Glomerular visceral epithelial cell (primary cell): ENCODE measurements at regions not wholly inside any gene's neighbourhood (a gene's known extent, or its start where the extent isn't known, plus 50 kb on each side); places are given as distances from the start of the nearest gene placed in this dataset.

Source experiments
- DNase-seq: peaks from one replicate; pipeline ENCODE4 v3.0.0-alpha.2; 2016; ENCODE audit errors: extremely low spot score

- no peak for DNase-seq
Observed at GRCh38 chr20:60363698-60364097, 405.5 kb downstream of the CDH26 start.

GRCh38 chr20:60365064-60365666 lies 406.9 kb downstream of the CDH26 start:
- no peak for DNase-seq

- no peak for DNase-seq
Observed at GRCh38 chr20:60365882-60366281, 407.7 kb downstream of the CDH26 start.

- no peak for DNase-seq
Observed at GRCh38 chr20:60371384-60371783, 413.2 kb downstream of the CDH26 start.

- DNase-seq, result no peak
Observed at GRCh38 chr20:60372275-60372674, 414.1 kb downstream of the CDH26 start.

DNA sequence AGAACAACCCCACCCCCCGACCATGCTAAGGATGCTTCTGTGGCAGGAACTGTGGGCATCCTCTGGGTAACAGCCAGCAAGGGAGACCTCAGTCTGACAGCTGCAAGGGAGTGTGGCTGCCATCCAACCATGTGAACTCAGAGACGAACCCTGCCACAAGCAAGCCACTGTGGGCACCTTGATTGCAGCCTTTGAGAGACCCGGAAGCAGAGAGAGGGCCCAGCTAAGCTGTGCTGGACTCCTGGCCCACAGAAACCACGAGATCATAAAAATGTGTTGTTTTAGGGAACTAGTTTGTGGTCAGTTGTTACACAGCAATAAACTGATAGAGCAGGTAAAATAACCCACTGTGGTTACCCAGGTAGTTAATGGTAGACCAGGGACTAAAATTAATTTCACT lies 414.6 kb downstream of the CDH26 start:
- DNase-seq, result no peak

GRCh38 chr20:60378620-60379019 lies 420.4 kb downstream of the CDH26 start:
- no peak for DNase-seq

DNA sequence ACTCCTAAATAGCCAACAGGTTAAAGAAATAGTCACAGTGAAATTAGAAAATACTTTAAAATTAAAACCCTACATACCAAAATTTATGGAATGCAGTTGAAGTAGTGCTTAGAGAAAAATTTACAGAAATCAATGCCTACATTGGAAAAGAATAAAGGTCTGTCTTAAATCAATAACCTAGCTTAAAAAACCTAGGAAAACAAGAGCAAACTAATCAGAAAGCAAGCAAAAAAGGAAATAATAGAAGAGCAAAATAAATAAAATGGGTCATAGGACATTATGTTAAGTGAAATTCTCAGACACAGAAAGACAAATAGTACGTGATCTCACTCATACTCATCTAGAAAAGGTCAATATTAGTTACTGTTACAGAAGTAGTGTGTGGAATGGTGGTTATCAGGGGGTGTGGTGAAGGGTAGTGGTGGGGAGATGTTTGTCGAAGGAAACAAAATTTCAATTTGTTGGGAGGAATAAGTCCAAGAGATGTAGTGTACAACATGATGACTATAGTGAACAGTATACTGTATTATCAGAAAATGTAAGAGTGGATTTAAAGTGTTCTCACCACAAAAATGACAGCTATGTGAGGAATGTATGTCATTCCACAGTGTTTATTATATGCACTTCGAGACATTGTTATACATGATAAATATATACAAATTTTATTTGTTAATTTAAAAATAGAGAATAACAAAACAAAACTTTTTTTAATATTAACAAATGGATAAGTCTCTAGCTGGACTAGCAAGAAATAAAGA lies 423.6 kb downstream of the CDH26 start:
- no peak for DNase-seq

DNA sequence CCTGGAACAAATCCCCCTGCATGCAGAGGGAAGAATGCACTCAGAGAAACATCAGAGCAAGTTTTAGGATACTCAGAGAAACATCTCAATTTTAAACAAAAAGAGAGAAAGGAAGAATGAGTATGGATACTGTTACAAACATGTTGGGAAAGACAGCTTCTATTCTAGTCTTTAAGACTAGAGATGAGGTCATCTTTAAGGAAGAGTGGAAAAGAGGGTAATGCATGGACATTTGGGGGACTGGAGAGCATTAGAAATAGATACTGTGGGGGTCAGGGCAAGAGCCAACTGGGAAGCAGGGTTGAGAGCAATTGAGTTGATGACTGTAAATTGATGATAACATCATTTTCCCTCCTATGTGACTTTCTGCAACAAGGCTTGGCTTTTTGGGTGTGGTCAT lies 431.2 kb downstream of the CDH26 start:
- no peak for DNase-seq

DNA sequence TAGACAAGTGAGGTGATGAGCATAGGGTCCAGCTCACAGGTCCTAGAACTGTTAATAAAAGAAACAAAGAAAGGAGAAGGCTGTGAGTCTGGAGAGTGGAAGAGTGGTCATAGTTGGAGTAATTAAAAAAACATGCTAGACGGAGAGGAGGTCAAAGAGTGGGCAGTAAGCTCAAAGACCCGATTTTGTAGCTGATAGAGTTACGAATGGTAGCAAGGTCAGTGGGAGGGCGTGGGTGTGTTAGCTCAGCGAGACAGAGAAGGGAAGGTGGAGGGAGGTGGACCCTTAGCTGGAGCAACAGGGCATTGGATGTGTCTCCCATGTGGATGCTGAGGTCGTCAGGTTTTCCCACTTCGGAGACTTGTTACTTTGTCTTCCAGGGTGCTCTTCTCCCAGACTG lies 431.7 kb downstream of the CDH26 start:
- DNase-seq, result no peak

DNA sequence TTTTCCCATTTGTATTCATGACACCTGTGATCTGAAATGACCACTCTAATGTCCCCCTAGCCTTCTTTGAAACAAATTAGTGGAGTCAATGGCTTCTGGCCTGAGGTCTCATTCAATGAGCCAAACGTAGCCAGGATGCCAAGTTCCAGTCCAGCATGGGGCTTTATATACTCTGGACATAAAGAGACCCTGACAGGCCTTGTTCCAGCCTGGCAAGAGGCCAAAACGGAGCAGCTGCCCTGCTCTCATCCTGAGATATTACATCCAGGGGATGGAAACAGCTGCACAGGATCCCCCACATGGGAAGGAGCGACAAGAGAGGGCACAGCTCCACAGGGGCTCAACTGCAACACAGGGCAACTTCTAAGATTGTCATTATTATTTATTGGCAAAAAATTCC lies 437.8 kb downstream of the CDH26 start:
- DNase-seq, result no peak

GRCh38 chr20:60400567-60400966 lies 442.3 kb downstream of the CDH26 start:
- no peak for DNase-seq

DNA sequence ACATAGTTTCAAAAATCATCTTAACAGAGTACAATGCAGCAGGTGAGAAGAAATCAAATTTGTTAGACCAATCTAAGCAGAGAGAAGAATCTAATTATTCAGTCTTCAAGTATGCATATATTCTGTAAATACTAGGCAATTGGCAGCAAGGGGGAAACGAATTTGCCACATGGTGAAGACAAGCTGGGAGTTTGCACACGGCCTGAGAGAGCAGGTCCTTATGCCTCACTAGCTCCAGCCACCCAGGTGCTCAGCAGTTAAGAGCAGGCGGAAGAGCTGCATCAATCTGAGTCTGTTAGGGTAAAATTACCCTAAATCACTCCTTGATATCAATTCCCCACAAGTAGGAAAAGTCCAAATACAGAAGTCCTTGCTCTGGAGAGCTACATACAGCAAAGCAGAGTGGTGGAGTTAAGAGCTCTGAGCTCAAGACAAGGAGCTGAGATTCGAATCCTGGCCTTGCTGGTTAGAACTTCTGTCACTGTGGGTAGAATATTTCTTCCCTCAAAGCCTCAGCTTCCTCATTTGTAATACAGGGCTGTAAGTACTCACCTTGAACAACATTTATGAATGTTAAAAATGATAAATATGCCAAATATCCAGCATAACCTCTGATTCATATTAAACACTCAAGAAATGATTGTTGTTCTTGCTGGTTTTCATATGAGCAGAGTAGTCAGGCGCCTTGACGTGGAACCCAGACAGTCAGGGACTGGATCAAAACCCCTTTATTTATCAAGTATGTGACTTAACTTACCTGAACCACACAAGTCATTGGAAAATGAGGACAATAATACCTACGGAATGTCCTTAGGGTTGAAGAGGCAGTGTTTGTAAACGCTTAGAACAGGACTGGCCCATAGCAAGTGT lies 444.2 kb downstream of the CDH26 start:
- no peak for DNase-seq

DNA sequence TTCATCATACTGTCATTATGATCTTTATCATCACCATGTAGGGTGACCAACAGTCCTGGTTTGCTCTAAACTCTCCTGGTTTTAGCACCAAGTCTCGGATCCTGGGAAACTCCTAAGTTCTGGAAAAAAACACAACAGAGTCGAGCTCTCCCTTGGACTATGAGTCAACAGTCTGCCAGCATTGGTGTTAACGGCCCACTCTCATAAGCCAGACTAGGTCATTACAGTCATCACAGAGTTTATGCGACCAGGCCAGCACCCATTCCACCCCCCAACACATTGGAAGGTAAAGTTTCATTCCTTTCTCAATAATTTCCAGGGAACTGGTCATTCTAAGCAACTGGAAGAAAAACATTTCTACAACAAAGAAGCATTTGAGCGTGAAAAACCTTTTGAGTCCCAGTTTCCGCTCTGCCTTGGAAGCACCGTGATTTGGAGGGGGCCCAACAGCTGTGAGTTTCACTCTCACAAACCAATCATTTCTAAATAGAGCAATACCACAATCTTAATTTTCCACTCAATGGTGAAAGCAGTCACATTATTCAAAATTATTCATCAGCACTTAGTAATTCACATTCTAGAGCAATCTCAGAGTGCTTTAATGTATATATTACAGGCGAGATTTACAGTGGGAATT lies 445.0 kb downstream of the CDH26 start:
- DNase-seq, result no peak

DNA sequence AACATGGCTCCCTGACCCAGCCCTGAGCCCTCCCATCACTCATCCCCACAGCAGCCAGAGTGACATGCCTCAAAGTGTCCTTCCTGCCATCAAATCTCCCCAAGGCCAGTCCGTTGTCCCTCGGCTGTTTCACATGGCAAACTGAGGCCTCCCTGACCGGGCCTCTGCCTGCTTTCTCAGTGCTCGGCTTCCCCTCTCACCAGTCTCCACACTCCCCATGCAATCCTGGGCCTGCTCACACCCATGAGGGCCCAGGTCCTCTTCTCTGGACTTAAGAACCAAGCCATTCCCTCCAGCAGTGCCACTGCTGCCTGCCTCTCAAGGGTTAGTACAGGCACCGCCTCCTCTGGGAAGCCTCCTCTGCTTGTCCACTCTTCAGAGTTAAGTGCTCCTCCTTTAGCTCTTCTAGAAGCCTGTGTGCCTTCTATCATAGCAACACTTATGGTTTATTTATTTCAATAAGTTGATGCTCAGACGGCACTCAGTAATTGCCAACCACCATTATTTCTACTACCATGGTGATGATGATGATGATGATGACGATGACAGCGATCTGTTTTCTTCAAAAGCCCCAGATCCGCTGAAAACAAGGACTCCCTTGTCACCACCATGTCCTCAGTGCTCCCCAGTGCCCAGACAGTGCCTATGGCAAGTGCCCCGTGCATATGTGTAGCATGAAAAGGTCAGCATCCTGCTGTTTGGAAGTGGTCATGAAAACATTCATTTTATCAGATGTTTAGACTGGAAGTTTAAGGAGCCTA lies 449.0 kb downstream of the CDH26 start:
- DNase-seq, result no peak

DNA sequence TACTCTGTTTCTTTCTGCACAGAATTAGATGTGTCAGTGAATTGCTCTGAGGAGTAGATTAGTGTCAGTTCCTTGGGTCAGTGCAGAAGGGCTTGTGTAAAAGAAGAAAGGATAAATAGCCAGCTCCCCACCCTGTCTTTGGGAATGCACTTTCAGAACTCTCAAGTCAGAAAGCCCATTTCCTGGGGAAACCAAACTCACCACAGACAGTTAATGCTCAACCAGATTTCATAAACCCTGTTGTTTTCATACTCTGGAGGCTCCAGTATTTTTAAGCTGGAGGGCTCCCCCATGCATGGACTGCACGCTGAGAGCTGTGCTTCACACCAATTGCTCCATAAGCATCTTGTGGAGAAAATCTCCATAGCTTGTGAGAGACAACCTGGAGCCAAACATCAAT lies 449.7 kb downstream of the CDH26 start:
- no peak for DNase-seq

DNA sequence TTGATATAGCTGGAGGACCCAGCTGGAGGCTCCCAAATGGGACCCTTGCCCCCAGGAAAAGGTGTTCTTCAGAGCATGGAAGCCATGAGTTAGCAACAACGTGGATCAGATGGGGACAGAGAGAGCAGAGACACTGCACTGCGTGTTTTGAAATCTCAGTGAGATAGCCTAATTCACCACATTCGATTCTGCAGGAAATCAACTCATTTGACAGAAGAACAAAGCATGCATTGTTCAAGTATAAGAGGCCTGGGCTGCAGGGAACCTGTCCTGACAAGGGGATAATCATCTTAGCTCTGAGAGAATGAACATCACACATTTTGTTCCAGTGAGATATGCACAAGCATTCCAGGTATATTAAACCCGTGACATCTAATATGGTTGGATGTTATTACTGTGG lies 450.2 kb downstream of the CDH26 start:
- DNase-seq, result no peak

GRCh38 chr20:60410618-60411264 lies 452.5 kb downstream of the CDH26 start:
- no peak for DNase-seq

DNA sequence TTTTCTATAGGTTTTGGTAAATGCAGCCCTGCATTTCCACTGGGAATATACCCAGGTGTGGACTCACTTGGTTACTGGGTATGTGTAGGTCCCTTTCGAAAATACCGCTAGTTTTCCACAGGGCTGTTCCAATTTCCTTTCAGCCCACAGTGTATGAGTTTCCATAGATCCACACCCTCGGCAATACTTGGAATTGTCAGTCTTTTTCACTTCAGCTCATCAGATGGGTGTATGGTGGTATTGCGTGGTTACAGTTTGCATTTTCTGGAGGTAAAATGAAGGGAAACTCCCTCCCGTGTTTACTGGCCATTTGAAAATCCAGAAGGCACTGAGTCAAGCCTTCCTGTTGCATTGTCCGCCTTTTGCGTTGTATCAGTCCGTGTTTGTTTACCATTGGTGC lies 453.6 kb downstream of the CDH26 start:
- no peak for DNase-seq

DNA sequence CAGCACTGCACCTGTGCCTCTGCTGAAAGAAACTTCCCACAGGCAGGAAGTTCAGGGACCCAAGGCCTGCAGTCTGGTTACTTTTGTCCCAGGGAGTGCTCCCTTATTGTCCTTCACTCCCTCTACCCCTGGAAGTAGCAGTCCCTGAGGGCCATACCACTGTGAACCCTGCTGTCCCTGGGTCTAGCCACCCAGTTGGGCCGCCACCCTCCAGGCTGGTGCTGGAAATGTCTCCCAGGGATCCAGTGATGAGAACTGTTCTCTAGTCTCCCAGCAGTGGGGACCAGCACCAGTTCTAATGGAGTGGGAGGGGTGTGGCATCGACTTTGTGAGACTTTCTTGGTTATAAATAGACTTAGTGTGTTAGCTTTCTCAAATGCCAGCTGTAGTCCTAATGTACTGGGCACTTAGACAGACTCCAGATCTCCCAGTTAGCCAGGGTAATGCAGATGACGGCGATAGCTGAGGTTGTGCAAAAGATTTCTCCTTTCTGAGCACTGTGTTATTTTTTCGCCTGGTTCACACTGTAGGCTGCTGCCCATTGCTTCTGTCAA lies 462.5 kb downstream of the CDH26 start:
- no peak for DNase-seq

GRCh38 chr20:60422848-60423247 lies 464.6 kb downstream of the CDH26 start:
- DNase-seq, result no peak
